ENCODE measurements at regions not wholly inside any gene's neighbourhood (a gene's known extent, or its start where the extent isn't known, plus 50 kb on each side); places are given as distances from the start of the nearest gene placed in this dataset.
A peak's percentile ranks its signal among the peaks of the same experiment; 100 is the strongest.

DNA sequence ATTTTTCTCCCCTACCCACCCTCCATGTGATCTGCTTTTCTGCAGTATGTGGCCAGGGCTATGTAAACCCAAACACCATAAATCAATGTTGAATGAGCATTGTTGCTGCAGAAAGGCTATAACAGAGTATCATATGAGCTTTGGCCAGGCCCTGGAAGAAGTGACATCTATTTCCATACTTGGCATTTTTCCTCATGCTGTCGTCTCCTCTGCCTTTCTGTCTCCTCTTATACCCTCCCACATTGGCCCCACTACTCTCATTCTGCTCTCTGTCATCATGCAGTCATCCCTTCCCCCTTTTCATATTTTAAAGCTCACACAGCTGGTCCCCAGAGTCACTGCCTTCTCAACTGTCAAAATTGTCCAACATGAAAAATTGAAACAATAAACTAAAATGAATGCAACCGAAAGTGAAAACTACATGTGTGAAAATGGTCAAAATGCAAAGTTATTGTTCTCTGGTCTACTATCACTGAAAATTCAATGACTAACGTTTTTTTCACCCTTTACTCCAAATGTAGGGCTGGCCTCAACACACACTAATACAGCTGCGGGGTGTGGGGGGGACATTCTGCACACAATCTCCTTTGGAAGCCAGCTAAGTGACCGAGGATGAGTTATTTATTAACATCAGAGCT lies 290.7 kb upstream of the TMPO start:
- no peak for DNase-seq

GRCh38 chr12:98227162-98227561 lies 288.2 kb upstream of the TMPO start:
- DNase-seq, result peak; percentile 52

- no peak for DNase-seq
Measured at GRCh38 chr12:98228683-98229539, 286.5 kb upstream of the TMPO start.

DNA sequence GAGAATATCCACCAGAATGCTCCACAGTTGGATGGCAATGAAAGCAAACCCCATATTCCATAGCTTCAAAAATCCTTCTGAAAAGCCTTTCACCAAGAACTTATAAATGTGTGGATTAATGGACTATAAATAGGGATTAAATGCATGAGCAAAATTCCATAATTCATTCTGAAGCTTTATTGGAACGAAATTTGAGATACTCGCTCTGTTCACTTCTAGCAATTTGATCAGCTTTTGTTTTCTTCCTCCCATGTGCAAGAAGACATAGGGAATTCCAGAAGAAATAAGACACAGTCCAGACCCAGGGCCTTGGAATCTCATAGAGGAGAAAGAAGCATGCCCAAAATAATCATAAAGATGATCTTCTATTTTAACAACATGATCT lies 285.9 kb upstream of the TMPO start:
- DNase-seq, result no peak

DNA sequence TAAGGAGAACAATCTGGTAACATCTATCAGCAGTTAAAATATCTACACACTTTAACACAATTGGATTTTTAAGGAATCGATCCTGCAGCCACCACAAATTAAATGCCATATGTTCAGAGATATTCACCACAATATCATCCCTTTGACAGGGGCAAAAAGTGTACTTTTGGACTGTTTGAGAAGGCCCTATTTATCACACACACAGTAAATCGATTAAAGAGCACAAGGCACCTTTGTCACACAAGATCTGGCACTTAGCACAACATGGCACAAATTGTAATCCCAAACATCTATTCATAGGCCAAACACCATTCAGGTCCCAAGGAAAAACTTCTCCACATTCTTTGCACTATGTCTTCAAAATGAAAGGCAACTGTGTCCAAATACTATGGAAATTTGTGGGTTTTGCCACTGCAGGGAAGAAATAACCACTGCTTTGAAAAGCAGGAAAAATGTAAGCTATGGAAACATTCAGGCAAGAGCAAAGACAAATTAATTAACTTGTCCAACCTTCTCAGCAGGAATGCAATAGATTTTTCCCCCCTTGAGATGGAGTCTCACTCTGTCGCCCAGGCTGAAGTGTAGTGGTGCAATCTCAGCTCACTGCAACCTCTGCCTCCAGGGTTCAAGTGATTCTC lies 282.5 kb upstream of the TMPO start:
- no peak for DNase-seq

- DNase-seq, result no peak
Measured at GRCh38 chr12:98235301-98235700, 280.1 kb upstream of the TMPO start.

DNA sequence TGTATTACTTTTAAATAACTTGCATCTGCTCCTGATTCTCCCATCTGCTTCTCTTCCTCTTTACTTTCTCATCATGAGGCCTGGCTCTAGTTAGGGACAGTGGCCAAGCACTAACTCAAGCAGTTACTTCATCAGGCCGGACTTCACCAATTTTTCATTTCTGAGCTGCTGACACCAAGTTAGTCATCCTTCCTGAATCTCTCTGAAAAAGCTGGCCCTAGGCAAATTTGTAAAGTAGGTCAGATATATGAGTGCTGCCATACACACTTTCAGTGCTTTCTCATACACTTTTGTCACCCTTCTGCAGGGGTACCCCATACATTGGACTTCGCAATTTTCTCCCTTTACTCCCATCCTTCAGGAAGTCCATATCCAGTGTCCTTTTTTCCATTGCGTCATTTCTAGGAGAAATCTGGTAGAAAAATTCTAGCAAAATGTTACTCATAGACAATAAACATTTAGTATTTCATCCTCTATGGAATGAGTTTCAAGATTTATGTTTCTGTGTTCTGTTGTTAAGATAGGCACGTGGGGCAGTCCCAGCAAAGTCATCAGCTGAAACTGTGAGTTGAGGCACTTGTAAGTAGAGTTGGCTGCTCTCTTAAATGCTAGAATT lies 276.8 kb upstream of the TMPO start:
- peak; percentile 41 for DNase-seq

GRCh38 chr12:98243190-98243589 lies 272.2 kb upstream of the TMPO start:
- no peak for DNase-seq

- no peak for DNase-seq
Measured at GRCh38 chr12:98244136-98244535, 271.3 kb upstream of the TMPO start.

DNA sequence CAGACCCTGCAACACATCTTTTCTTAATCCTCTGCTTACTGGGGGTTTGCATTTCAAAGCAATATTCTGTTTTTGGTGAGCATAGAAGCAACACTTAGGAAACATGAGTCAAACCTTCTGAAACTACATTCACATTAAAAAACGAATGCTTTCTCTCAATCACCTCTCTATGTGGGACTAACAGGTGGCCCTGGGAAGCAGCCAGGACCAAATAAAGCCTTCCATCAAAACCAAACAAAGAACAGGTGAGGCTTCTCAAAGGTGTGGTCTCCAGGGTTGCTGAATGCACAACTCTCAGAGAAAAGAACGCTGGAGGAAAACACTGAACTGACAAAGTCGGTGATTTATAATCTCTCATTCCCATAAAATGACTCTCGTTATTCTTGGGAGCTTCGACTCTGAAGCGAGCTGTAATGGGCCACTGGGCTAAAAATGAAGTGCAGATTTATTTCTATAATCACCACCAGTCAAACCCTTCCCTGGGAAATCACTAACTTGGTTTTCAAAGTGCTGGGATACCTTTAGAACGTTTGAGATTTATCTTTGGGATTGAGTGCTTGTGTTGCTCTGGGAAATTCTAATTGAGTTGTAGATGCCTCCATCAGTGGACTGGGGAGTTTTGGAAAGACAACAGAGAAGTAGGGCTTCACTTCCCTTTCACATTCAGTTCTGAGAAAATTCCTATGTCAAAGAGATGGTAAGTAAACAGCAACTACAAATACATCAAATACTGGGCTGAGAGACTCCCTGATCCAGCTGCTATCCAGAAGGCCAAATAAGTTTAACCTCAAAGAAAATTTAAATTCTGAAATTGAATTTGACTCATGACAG lies 262.0 kb upstream of the TMPO start:
- no peak for DNase-seq

DNA sequence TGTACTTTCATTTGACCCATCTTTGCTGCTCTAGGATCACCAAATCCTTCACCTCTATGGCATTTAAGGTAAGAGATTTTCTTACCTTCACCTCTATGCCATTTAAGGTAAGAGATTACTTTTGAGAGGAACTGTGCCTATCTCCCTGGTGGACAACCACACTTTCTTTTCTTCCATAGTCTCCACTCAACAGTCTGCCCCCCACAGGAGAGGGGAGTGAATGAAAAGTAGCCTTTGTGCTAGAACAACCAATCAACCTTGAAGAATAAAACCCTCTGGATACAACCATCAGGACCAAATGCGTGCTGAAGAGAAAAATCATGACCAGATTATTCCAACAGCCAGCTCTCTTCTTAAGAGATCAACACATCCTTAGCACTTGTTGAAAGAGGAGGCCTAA lies 258.6 kb upstream of the TMPO start:
- no peak for DNase-seq

DNA sequence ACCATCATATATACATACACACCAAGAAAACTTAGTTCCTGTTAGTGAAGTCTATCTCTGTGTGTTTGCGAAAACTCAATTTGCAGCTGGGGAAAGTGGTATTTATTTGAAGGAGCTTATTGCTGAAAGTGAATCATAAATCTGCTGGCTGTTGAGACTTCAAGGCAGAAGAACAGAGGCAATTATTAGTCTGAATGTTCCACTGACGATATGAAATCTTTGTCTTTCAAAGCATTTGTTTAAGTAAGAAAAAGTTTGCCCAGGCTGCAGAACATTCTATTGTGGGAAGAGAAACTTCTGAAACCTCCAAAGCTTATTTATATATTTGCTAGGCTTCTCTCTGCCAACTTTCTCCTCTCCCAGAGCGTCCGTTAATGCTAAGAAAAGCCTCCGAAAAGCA lies 255.7 kb upstream of the TMPO start:
- DNase-seq, result peak; percentile 90

DNA sequence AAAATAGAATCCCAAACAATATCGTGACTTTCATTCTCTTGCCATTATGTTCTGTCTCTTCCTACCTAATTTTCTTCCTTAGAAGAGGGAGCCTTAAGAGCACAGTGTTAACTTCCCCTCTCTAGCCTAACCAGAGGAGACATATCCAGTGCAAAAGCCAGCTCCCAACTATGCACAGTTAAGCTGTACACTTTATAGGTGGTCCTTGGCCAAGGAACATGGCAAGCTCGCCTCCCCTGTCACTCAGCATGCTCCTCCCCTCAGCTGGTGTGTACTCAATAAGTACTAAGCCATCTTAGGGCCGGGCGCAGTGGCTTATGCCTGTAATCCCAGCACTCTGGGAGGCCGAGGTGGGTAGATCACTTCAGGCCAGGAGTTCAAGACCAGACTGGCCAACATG lies 255.1 kb upstream of the TMPO start:
- peak; percentile 65 for DNase-seq

- no peak for DNase-seq
Measured at GRCh38 chr12:98262902-98263301, 252.5 kb upstream of the TMPO start.

DNA sequence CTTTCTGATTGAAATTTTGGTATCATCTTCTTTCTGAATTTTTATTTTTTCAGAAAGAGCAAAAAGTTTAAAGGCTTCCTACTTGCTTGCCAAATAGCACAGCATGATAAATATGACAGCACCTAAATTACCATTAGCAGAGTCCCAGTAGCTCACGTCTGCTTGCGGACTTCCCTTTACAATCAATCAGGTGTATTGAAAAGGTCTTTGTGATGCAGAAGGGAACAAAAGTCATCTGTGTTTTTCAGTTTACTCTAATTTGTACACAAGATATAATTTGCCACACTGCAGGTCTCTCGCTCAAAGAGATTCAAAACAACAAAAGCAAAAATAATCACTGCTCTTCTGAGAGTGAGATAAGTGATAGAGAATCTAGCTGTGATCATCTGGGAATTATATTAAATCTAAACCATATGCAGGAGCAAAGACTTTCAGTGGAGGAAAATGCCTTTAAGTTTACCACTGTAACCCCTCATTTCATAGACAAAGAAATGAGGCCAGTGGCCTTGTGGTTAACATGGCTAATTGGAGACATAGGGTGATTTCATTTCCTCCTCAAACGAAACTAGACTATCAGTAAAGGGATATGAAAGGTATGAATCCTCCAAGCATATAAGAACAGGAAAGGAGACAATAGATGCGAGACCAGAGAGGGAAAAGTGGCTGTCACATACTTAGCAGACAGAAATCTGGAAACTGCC lies 240.8 kb upstream of the TMPO start:
- peak; percentile 83 for DNase-seq

DNA sequence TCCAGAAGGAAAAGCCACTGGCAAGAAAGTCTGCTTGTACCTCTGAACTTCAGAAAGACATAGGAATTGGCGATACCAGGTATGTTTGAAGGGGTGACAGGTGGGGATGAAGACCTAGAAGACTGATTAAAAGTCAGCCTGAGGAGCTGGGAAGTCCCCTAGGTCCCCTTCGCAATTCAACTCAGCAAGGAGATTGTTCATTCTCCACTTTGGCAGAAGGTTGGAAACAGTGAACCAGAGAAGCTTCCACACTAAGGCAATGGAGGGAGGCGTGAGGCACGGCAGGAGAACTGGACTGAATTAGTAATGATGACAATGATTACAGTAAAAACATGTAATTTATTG lies 240.3 kb upstream of the TMPO start:
- DNase-seq, result no peak

- no peak for DNase-seq
Measured at GRCh38 chr12:98280152-98280551, 235.2 kb upstream of the TMPO start.

GRCh38 chr12:98280621-98281020 lies 234.8 kb upstream of the TMPO start:
- no peak for DNase-seq

GRCh38 chr12:98291828-98292227 lies 223.6 kb upstream of the TMPO start:
- DNase-seq, result no peak

DNA sequence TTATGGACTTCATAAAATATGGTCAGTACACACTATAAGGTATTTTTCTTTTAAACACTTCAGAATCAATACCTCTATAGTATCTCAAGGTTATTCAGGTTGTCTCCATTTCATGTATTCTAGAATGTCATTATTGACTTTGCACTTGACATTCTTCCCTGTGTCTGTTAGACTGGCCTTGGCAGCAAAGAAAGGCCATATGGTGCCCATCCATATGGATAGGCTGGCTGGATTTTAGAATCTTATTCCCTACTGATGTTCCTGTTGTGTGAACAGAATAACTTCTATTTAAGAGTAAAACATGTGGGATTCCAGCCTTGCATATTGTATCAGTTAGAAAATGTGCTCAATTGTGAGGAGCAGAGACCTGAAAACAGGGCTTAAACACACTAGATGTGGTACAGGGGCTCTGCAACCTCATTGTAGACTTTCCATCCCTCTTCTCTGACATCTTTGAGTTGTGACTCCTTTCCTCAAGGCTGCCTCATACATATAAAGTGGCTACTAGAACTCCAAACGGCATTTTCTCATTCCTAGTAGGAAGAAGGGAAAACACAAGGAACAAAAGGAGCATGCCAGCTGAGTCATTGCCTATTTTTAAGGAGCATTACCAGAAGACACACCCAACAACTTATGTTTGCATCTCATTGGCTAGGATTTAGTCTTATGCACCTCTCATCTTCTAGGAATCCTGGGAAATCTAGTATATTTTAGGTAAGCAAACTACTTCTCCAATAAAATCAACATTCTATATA lies 221.2 kb upstream of the TMPO start:
- DNase-seq, result no peak

DNA sequence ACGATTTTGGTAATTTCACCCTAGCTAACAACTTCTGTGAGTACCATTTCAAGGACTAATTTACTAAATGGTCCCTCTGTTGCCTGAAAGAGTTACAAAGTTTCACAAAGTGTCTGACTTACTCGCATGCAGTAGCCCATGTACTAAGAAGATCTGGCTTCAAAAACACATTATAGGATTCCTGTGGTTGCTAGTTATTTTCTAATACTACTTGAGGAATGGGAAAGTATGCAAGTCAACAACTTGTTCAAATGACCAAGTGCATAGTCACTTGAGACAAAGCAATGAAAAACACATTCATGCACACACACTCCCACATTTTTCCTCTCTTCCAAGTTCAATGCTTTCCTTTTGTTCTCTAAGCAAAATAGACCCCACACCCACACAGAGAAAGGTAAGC lies 219.7 kb upstream of the TMPO start:
- no peak for DNase-seq

All from MV-4-11 (cell line).